PC-3 (cell line): ENCODE measurements at regions not wholly inside any gene's neighbourhood (a gene's known extent, or its start where the extent isn't known, plus 50 kb on each side); places are given as distances from the start of the nearest gene placed in this dataset.

ENCODE experiments used
- ATAC-seq: fragments of 200-7000 bp; cut with Tn5 transposase; 2 replicates; pipeline ENCODE4 v1.9.1; 2020; ENCODE audit warnings: mild to moderate bottlenecking, moderate library complexity
- BruUV-seq: library from RNA; stranded (reverse); fragments of 400-500 nt; replicated peaks from 2 replicates; lab custom pipeline; 2021; lab: Mats Ljungman, UMichigan
- CTCF ChIA-PET: fragments of 300-600 bp; sonication (Branson Sonifier 250); formaldehyde crosslinking; loops from one replicate; lab custom pipeline; 2022; ENCODE audit warnings: antibody characterized with exemption; lab: Charles Lee
- POLR2A ChIA-PET: fragments of 300-600 bp; sonication (Branson Sonifier 250); formaldehyde crosslinking; loops from one replicate; lab custom pipeline; 2022; ENCODE audit warnings: antibody characterized with exemption; ENCODE audit not compliant: unreplicated experiment; lab: Charles Lee
- DNase-seq: peaks from one replicate; pipeline ENCODE4 v3.0.0-alpha.2; 2015
- H2AFZ ChIP-seq: fragments of 300-600 bp; sonication (generic); 2 replicates; pipeline ENCODE4 v1.6.0; 2016; ENCODE audit warnings: antibody characterized with exemption, low read length
- H3F3A ChIP-seq: fragments of 300-600 bp; sonication (generic); one replicate; pipeline ENCODE4 v1.6.0; 2017; ENCODE audit warnings: antibody characterized with exemption, low read length, control low read depth, mild to moderate bottlenecking; ENCODE audit not compliant: unreplicated experiment
- H3K27ac ChIP-seq: fragments of 300-600 bp; sonication (generic); 2 replicates; pipeline ENCODE4 v1.5.1; 2016; ENCODE audit warnings: mild to moderate bottlenecking, low read length
- H3K27me3 ChIP-seq: fragments of 300-600 bp; sonication (generic); 2 replicates; pipeline ENCODE4 v1.6.1; 2016; ENCODE audit warnings: low read length, mixed read lengths
- H3K36me3 ChIP-seq: fragments of 300-600 bp; sonication (generic); 2 replicates; pipeline ENCODE4 v1.6.1; 2016; ENCODE audit warnings: low read depth, mixed run types, low read length, mixed read lengths
- H3K4me1 ChIP-seq: fragments of 300-600 bp; sonication (generic); 2 replicates; pipeline ENCODE4 v1.5.1; 2016; ENCODE audit warnings: low read length; ENCODE audit not compliant: insufficient read depth
- H3K4me2 ChIP-seq: fragments of 300-600 bp; sonication (generic); 2 replicates; pipeline ENCODE4 v1.6.0; 2016; ENCODE audit warnings: low read length
- H3K4me3 ChIP-seq: fragments of 300-600 bp; sonication (generic); 2 replicates; pipeline ENCODE4 v1.5.1; 2016; ENCODE audit warnings: mild to moderate bottlenecking, low read length, mixed read lengths
- H3K79me2 ChIP-seq: fragments of 300-600 bp; sonication (generic); 2 replicates; pipeline ENCODE4 v1.6.1; 2017; ENCODE audit warnings: low read length, mixed read lengths
- H3K9ac ChIP-seq: fragments of 300-600 bp; sonication (generic); 2 replicates; pipeline ENCODE4 v1.6.0; 2016; ENCODE audit warnings: mild to moderate bottlenecking, low read length
- H3K9me2 ChIP-seq: fragments of 300-600 bp; sonication (generic); replicated peaks from 2 replicates; pipeline ENCODE4 v1.6.1; 2016; ENCODE audit warnings: mixed run types, low read length, mixed read lengths
- H3K9me3 ChIP-seq: fragments of 300-600 bp; sonication (generic); 2 replicates; pipeline ENCODE4 v1.6.1; 2016; ENCODE audit warnings: low read length, mixed read lengths
- H4K20me1 ChIP-seq: fragments of 300-600 bp; sonication (generic); 2 replicates; pipeline ENCODE4 v1.6.1; 2016; ENCODE audit warnings: low read length, mixed read lengths
- EZH2 ChIP-seq: fragments of 300-600 bp; sonication (generic); IDR thresholded peaks from one replicate; pipeline ENCODE4 v1.6.1; 2017; ENCODE audit warnings: antibody characterized with exemption, mild to moderate bottlenecking, low read length; ENCODE audit not compliant: unreplicated experiment
- EZH2phosphoT487 ChIP-seq: fragments of 300-600 bp; sonication (generic); IDR thresholded peaks from 2 replicates; pipeline ENCODE4 v1.6.1; 2018; ENCODE audit warnings: mild to moderate bottlenecking, antibody characterized with exemption, low read length, borderline replicate concordance
- intact Hi-C: fragments of 100-400 bp; cut with micrococcal nuclease; formaldehyde crosslinking; loops from 2 replicates; pipeline ENCODE4 v1.9.0; 2023
- TF ChIP-seq, protein P1 (sequence below): fragments of 300-600 bp; sonication (generic); conservative IDR thresholded peaks from 2 replicates; pipeline ENCODE4 v1.5.1; 2017; ENCODE audit warnings: antibody characterized with exemption, low read depth, mild to moderate bottlenecking, low read length

GRCh38 chr2:236639461-236640235, 70.0 kb downstream of the ACKR3 start:
- CTCF ChIA-PET, result no interaction called here
- POLR2A ChIA-PET, result no interaction called here
- Histone ChIP-seq H3K9me3 (no peaks in the 10 kb centered on the region), H3K9me2 (no peaks in the 10 kb centered on the region), H3F3A (no peaks in the 10 kb centered on the region), H2AFZ (no peak overlapping the region), H3K4me1 (peaks cover 4% of the 10 kb centered on the region; the same call in 1 of the 2 replicates), H3K79me2 (no peaks in the 10 kb centered on the region), H3K27me3 (no peaks in the 10 kb centered on the region), H3K9ac (no peak overlapping the region), H4K20me1 (no peaks in the 10 kb centered on the region), H3K4me3 (no peak overlapping the region), H3K36me3 (no peaks in the 10 kb centered on the region), H3K4me2 (no peak overlapping the region), H3K27ac (no peak overlapping the region)
- BruUV-seq, result no TSS peak
- intact Hi-C loops, result no loop called here
- ATAC-seq (no peak), DNase-seq (no peak)
- TF ChIP-seq EZH2phosphoT487 (no peak), EZH2 (no peak)
- TF ChIP-seq, protein P1, sequence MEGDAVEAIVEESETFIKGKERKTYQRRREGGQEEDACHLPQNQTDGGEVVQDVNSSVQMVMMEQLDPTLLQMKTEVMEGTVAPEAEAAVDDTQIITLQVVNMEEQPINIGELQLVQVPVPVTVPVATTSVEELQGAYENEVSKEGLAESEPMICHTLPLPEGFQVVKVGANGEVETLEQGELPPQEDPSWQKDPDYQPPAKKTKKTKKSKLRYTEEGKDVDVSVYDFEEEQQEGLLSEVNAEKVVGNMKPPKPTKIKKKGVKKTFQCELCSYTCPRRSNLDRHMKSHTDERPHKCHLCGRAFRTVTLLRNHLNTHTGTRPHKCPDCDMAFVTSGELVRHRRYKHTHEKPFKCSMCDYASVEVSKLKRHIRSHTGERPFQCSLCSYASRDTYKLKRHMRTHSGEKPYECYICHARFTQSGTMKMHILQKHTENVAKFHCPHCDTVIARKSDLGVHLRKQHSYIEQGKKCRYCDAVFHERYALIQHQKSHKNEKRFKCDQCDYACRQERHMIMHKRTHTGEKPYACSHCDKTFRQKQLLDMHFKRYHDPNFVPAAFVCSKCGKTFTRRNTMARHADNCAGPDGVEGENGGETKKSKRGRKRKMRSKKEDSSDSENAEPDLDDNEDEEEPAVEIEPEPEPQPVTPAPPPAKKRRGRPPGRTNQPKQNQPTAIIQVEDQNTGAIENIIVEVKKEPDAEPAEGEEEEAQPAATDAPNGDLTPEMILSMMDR, result no peak

GRCh38 chr2:236641051-236641726, 71.6 kb downstream of the ACKR3 start:
- no peak for DNase-seq
- Histone ChIP-seq H3K4me2 (no peak overlapping the region), H2AFZ (no peak overlapping the region), H3F3A (no peaks in the 10 kb centered on the region), H3K4me3 (no peak overlapping the region), H3K27ac (no peak overlapping the region), H3K9ac (no peak overlapping the region), H4K20me1 (no peaks in the 10 kb centered on the region), H3K36me3 (no peaks in the 10 kb centered on the region), H3K9me2 (no peaks in the 10 kb centered on the region), H3K4me1 (peaks cover 4% of the 10 kb centered on the region; the same call in 1 of the 2 replicates), H3K79me2 (no peaks in the 10 kb centered on the region), H3K27me3 (no peaks in the 10 kb centered on the region), H3K9me3 (no peaks in the 10 kb centered on the region)
- ChIA-PET CTCF (no interaction called here), POLR2A (no interaction called here)
- no peak for TF ChIP-seq EZH2
- TF ChIP-seq, protein P1, result no peak
- TF ChIP-seq EZH2phosphoT487, result no peak
- ATAC-seq, result no peak
- BruUV-seq, result no TSS peak
- intact Hi-C loops, result no loop called here

DNA sequence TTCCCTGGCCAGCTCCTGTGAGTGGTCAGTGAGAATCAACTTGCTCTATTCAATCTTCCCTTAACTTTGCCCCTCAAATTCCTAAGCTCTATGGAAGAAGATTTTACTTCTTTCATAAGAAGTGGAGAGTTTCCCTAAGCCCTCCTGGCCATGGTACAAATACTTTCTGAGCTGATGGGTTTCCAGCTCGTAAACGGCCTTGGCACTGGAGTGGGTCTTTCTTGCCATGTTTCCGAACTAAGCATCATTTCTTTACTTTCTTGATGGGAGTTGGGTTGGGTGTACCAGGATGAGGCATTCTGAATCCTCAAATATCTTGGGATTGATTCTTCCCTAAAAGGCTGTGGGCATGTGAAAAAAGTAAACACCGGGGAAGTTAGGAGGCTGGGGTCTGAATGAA, 72.5 kb downstream of the ACKR3 start:
- H3K27ac ChIP-seq, result 0 out of 2 replicates have a peak overlapping the region, but pooled peaks have one; percentile 15
- DNase-seq, result no peak
- H3K4me1 ChIP-seq, result peaks cover 4% of the 10 kb centered on the region; the same call in 1 of the 2 replicates
- no peaks in the 10 kb centered on the region for H4K20me1 ChIP-seq
- H3K79me2 ChIP-seq, result no peaks in the 10 kb centered on the region
- H3K9ac ChIP-seq, result no peak overlapping the region
- H3K4me3 ChIP-seq, result no peak overlapping the region
- intact Hi-C loops, result no loop called here
- TF ChIP-seq EZH2phosphoT487 (no peak), EZH2 (no peak)
- TF ChIP-seq, protein P1, result no peak
- H3K4me2 ChIP-seq, result no peak overlapping the region
- H3K27me3 ChIP-seq, result no peaks in the 10 kb centered on the region
- H2AFZ ChIP-seq, result peak overlapping the region; percentile 62; the same call in 1 of the 2 replicates
- BruUV-seq, result no TSS peak
- no peaks in the 10 kb centered on the region for H3K9me2 ChIP-seq
- no peak for ATAC-seq
- no peaks in the 10 kb centered on the region for H3K9me3 ChIP-seq
- H3K36me3 ChIP-seq, result no peaks in the 10 kb centered on the region
- CTCF ChIA-PET, result interaction anchor here (0.8 kb wide), 1 partner anchor 10 kb away, joined by 4 read pairs; no protein-coding TSS in a partner anchor
- POLR2A ChIA-PET, result no interaction called here
- no peaks in the 10 kb centered on the region for H3F3A ChIP-seq
